Ovary (tissue), 3 donors: ENCODE measurements at regions not wholly inside any gene's neighbourhood (a gene's known extent, or its start where the extent isn't known, plus 50 kb on each side); places are given as distances from the start of the nearest gene placed in this dataset.

Experiments
- CTCF ChIP-seq, 3 donors: fragments of 450-650 bp in 2 of 3; fragments of 200-600 bp in 1 of 3; IDR thresholded peaks; one replicate each; pipeline versions ENCODE4 v1.5.1 to v1.8.0; 2016 to 2022; ENCODE audit warnings: antibody characterized with exemption in 3 of 3, mild to moderate bottlenecking in 1 of 3
- EP300 ChIP-seq: sonication (generic); formaldehyde crosslinking; IDR thresholded peaks from one replicate; pipeline ENCODE4 v1.6.1; 2017; ENCODE audit warnings: antibody characterized with exemption
- POLR2A ChIP-seq: fragments of 450-650 bp; IDR thresholded peaks from one replicate; pipeline ENCODE4 v1.6.1; 2017; ENCODE audit warnings: antibody characterized with exemption, mild to moderate bottlenecking, moderate library complexity
- donor health status: DM: no; HTN: no; CAD: no.

- TF ChIP-seq CTCF (IDR thresholded peaks at IDR 0.05) (no peak), POLR2A (no peak), EP300 (no peak)
Observed at GRCh38 chrX:151821226-151821625, 86.7 kb downstream of the CNGA2 start.
